Neural cell (in vitro differentiated cells): ENCODE measurements at regions not wholly inside any gene's neighbourhood (a gene's known extent, or its start where the extent isn't known, plus 50 kb on each side); places are given as distances from the start of the nearest gene placed in this dataset.

Source experiments
- CTCF ChIP-seq: fragments of 450-650 bp; IDR thresholded peaks from 2 replicates; pipeline ENCODE4 v1.5.1; 2014; ENCODE audit warnings: antibody characterized with exemption, mild to moderate bottlenecking, moderate library complexity; ENCODE audit not compliant: poor library complexity, severe bottlenecking
- EP300 ChIP-seq: fragments of 450-650 bp; conservative IDR thresholded peaks from 2 replicates; pipeline ENCODE4 v1.6.1; 2014; ENCODE audit warnings: antibody characterized with exemption, mild to moderate bottlenecking, moderate library complexity; ENCODE audit not compliant: poor library complexity, severe bottlenecking
- EZH2 ChIP-seq: fragments of 200-600, 300-800 bp; shearing (Covaris generic), sonication (generic); IDR thresholded peaks from 2 replicates; pipeline ENCODE4 v1.6.1; 2014; ENCODE audit warnings: antibody characterized with exemption, low read length, borderline replicate concordance, mild to moderate bottlenecking; ENCODE audit not compliant: insufficient read depth, poor library complexity, severe bottlenecking
- MXI1 ChIP-seq: fragments of 450-650 bp; conservative IDR thresholded peaks from 2 replicates; pipeline ENCODE4 v1.6.1; 2014; ENCODE audit warnings: antibody characterized with exemption, mild to moderate bottlenecking; ENCODE audit not compliant: poor library complexity, severe bottlenecking
- POLR2AphosphoS5 ChIP-seq: IDR thresholded peaks from 2 replicates; pipeline ENCODE4 v1.6.1; 2012
- RAD21 ChIP-seq: fragments of 450-650 bp; conservative IDR thresholded peaks from 2 replicates; pipeline ENCODE4 v1.6.1; 2014; ENCODE audit warnings: antibody characterized with exemption, mild to moderate bottlenecking, moderate library complexity
- REST ChIP-seq: IDR thresholded peaks from 2 replicates; pipeline ENCODE4 v1.6.1; 2012; ENCODE audit warnings: borderline replicate concordance
- TAF1 ChIP-seq: IDR thresholded peaks from 2 replicates; pipeline ENCODE4 v1.6.1; 2012; ENCODE audit warnings: low read depth

DNA sequence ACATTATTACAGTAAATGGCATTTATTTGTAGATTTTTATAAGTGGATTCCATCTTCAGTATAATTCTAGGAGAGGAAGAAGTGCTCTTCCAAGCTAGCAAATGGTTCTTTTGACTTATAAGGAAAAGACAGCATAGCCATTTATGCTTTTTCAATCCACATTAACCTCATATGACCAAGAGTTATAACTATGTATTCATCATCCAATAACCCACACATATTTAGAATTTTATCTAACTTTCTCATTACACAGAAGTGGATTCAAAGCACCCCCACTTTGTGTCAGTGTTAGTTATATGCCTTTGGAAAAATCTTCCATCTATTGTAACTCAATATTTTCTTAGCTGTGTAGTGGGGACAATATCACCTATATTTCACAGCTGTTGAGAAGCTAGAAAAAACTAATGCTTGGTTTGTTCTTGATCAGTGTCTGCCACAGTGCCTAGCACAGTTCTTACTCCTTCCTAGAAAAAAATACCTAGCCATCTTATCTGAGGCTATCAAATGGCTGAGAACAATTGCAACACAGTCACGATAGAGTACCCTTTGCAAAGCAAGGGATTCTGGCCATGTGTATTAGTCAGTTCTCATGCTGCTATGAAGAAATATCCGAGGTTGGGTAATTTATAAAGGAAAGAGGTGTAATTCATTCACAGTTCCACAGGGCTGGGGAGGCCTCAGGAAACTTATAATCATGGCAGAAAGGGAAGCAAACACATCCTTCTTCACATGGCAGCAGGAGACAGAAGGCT is 986.3 kb downstream of the TFAP2A start:
- TF ChIP-seq CTCF, result no peak
- TF ChIP-seq POLR2AphosphoS5, result no peak
- no peak for TF ChIP-seq EP300
- TF ChIP-seq EZH2, result no peak
- no peak for TF ChIP-seq REST
- no peak for TF ChIP-seq TAF1
- TF ChIP-seq RAD21, result no peak
- TF ChIP-seq MXI1, result no peak
